Fibroblast of skin of left biceps (primary cell): ENCODE measurements at regions not wholly inside any gene's neighbourhood (a gene's known extent, or its start where the extent isn't known, plus 50 kb on each side); places are given as distances from the start of the nearest gene placed in this dataset.
"Not testable (repeated sequence)": the region's sequence is repeated elsewhere in the genome, so short reads cannot be mapped to it uniquely, and the experiment has no call there.

ENCODE experiments used
- DNase-seq, 2 experiments: peaks; one replicate each; pipeline ENCODE4 v3.0.0-alpha.2; 2013; ENCODE audit warnings: low read depth in 2 of 2

- no peak for DNase-seq
Measured at GRCh38 chr2:107747964-107748583, 78.6 kb upstream of the RGPD4 start.

GRCh38 chr2:107751936-107752335 lies 74.8 kb upstream of the RGPD4 start:
- no peak for DNase-seq

GRCh38 chr2:107753806-107754205 lies 72.9 kb upstream of the RGPD4 start:
- not testable (repeated sequence) for DNase-seq

- DNase-seq: no peak
Measured at GRCh38 chr2:107757223-107757622, 69.5 kb upstream of the RGPD4 start.

GRCh38 chr2:107760620-107761364 lies 65.9 kb upstream of the RGPD4 start:
- DNase-seq: no peak

- DNase-seq: no peak
Measured at GRCh38 chr2:107772353-107772752, 54.3 kb upstream of the RGPD4 start.

GRCh38 chr2:107775211-107775610 lies 51.5 kb upstream of the RGPD4 start:
- DNase-seq: no peak

- no peak for DNase-seq
Measured at GRCh38 chr2:107775791-107776190, 50.9 kb upstream of the RGPD4 start.

- DNase-seq: no peak
Measured at GRCh38 chr2:107776362-107776761, 50.3 kb upstream of the RGPD4 start.
